ENCODE measurements at regions not wholly inside any gene's neighbourhood (a gene's known extent, or its start where the extent isn't known, plus 50 kb on each side); places are given as distances from the start of the nearest gene placed in this dataset.
A peak's percentile ranks its signal among the peaks of the same experiment; 100 is the strongest.

DNA sequence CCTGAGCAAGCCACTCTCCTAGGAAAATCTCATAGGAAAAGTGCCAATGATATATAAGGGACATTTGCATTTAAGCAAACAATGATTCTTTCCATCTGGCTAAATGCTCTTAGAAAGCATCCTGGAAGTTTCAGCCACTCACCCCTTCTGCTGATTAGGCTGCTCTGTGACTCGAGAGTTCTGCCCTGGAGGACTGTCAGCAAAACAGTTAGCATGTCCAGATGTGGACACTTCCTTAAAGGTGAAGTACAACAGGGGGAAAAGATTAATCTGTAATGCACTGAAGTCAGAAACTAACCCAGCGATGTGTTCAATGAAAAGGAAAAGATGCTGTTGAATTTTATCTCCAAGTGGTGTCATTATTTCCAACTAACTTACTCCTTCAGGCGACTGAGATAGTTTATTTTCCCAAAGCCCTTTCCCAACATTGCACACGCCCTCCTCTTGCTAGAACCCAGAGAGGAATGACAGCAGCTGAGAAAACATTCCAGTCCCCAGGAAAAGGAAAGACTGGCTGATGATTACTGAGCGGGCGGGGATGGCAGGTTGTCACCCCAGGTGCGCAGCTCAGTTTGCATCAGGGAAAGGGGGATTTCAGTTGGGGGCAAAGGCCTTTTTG lies 214.0 kb downstream of the SS18 start:
- no peak overlapping the region for H3K4me3 ChIP-seq
- no peak overlapping the region for H3K27ac ChIP-seq

DNA sequence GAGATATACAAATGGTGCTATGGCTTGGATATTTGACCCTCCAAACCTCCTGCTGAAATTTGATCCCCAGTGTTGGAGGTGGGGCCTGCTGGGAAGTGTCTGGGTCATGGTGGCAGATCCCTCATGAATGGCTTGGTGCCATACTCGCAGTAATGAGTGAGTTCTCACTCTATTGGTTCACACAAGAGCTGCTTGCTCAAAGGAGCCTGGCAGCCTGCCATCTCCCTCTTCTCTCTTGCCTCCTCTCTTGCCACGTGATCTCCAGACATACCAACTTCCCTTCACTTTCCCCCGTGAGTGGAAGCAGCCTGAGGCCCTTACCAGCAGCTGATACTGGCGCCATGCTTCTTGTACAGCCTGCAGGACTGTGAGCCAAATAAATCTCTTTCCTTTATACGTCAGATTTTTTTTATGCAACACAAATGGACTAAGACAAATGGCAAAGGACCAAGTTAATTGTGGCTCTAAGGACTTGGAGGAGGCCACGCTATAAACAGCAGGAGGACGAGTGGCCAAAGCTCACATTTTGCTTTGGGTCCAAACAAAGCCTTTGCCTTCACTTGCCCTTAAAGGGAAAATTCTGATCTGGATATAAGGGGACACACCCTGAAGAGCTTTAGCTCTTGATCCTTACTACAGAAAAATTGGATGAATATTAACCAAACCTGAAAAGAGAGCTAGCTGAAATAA lies 214.7 kb downstream of the SS18 start:
- H3K27ac ChIP-seq = no peak overlapping the region

DNA sequence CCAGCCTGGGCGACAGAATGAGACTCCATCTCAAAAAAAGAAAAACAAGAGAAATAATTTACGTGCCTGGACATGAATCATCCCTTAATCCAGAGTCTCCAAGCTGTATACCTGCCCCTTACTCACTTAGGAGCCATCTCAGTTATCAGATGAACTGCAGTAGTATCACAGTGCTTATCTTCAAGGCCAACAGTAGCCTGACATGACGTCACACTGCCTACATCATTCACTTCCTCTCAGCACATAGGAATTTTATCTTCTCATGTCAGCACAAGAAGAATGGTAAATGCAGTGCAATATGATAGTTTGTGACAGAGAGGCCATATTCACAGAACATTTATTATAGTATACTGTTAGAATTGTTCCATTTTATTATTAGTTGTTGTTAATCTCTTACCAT lies 216.6 kb downstream of the SS18 start:
- Histone ChIP-seq H3K4me3 (no peak overlapping the region), H3K27ac (no peak overlapping the region)

More for the DNA sequence above, 214.7 kb downstream of the SS18 start:
- no peak overlapping the region for H3K4me3 ChIP-seq

DNA sequence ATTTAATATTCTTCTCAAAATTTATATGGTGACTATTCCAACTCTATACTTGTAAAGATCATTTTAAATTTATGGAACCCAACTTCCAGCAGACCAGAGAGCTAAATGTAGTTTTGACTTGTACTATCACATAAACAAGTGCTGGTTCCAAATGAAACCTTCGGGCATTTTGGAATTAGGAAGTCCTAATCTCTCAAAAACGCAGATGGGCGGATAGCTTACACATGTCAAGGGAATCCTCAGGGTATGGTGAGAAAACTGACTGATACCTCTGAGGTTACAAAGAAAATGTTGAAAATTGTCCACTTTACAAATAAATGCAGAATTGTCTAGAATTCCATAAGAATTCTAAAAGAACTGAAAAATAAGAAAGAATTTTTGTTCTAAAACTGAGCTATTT lies 224.1 kb downstream of the SS18 start:
- H3K4me3 ChIP-seq = no peak overlapping the region
- H3K27ac ChIP-seq = no peak overlapping the region

DNA sequence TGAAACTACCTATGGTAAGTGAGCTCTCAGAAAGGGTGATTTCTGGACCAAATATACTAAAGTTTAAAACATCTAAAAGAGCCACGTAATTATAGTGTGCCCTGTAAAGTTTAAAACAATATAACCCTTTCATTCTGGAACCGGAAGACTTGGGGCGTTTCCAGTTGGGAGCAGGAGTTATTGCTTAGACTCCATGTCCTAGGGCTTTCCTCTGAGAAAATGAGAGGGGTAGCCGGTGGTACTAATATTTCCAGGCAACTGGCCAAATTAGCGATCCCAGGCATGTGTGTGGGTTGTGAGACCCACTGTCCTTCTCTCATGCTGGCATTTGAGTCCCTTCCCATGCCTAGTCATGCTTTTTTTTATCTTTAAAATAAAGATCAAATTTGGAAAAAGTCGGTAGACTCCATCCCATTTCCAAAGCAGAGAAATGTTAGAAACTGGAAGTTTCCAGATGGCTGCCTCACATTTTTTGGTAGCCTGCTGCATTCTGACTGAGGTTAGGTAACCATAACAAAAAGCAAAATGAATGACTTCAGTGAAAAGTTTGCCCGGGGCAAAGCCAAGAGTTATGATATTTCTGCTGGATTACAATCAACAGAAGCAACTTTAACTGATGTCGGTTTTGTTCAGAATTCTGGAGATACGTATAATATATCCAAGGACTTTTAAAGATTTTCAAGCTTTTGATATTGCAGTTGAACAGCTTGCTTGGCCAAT lies 227.4 kb downstream of the SS18 start:
- Histone ChIP-seq H3K27ac (peak overlapping the region in 1 of 21 experiments; percentile 23), H3K4me3 (no peak overlapping the region)

DNA sequence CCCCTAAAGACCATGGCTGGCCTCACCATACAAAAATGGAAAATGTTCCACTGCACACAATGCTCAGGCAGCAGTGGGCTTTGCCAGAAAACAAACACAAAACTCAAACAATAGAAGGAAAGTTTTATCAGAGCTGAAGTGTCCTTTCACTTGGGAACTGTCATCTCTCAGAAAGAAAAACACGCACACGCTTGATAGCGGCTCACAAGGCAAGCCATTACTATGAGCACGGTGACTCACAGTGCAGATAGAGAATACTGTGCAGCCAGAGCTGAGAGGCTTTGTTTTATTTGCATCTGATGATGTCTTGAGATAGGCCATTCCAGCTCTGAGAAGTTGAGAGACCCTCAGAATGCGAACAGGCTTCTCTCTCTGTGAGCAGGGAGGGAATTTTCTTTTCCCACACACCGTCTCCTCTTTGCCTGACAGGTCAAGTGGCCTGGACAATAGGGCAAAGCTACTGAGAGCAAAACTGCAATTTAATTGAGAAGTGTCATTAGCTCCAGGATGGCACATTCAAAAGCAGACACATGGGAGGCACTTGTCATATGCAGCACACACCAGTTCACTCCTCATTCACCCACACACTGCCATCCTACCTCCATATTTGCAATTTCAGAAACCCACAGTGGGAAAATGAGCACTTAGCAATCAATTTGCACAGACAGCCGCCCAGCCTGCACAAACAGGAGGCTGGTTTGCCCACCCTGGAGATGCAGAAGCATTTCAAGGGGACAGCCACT lies 236.6 kb downstream of the SS18 start:
- Histone ChIP-seq H3K4me3 (no peak overlapping the region), H3K27ac (no peak overlapping the region)

DNA sequence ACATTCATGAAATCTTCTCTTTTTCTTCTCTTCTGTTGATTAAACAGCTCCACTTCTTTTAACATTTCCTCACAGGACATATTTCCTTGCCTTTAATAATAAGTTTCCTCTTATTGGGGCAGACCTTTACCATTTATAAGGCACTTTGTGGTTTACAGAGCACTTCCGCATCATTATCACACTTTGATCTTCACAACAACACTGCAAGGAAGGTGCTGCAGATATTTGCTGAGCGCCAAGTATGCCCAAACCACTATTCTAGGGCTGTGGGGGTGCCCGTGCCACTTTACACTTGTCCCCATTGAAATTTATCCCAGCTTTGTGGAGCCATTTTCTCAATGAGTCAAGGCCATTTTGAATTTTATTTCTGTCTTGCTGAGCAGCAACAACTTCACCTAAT lies 246.6 kb downstream of the SS18 start:
- Histone ChIP-seq H3K27ac (no peak overlapping the region), H3K4me3 (no peak overlapping the region)

DNA sequence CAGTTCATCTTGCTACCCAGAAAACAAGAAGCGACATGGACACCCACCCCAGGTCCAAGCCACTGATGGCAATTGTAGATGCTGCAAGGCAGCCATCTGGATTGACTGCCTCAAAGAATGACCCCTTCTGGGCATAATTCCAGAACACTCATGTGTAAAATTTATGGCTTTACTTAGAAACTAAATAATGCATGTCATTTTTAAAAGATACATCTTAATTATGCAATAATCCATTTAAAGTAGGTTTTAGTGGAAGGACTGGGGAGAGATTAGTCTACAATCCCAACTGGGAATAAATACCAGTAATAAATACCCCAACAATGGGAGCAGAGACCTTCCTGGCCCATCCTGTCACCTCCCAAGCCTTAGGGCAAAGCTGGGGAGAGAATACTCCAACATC lies 247.7 kb downstream of the SS18 start:
- no peak overlapping the region for H3K27ac ChIP-seq
- H3K4me3 ChIP-seq = no peak overlapping the region

DNA sequence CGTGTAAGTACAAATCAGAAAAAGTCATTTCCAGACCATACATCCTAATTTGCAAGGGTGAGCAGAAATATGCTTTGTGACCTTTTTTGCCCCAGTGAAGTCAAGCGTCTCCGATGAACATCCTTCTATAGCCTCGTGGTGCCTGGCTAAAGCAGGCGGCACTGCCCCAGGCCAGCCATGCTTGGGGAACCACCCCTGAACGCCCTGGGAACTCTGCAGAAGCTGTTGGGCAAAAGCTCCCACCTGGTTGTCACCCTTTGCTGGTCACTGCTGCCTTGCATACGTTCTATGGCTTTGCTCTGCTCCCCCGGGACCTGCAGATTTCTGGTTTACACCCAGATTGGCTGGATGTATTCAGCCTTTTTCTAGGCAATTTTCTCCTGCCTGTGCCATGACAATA lies 256.4 kb downstream of the SS18 start:
- H3K27ac ChIP-seq = no peak overlapping the region
- H3K4me3 ChIP-seq = no peak overlapping the region

DNA sequence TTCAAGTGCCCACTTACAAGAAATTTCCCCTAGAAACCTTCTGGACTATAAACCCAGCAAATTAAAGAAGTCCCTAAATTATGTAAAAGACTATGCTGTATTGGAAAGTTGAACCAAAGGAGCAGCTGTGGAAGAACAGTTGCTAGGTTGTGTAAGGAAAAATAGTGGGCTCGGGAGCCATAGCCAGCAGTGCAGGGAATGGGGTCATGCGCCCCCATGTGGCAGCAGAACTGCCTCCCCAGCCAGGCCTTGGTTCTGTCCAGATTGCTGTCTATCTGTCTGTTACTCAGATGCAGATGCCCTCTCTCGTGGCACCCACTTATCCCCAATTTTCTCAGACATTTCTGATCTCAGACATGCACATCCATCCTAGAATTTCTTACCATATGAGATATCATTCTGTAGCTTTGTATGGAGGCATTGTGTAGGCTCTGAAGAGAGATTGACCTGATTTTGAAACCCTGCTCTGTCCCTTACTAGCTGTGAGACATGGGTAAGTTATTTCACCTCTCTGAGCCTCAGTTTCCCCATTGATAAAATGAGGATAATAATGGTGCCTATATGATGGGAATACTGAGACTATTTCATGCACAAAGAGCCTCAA lies 258.3 kb downstream of the SS18 start:
- Histone ChIP-seq H3K4me3 (no peak overlapping the region), H3K27ac (no peak overlapping the region)

DNA sequence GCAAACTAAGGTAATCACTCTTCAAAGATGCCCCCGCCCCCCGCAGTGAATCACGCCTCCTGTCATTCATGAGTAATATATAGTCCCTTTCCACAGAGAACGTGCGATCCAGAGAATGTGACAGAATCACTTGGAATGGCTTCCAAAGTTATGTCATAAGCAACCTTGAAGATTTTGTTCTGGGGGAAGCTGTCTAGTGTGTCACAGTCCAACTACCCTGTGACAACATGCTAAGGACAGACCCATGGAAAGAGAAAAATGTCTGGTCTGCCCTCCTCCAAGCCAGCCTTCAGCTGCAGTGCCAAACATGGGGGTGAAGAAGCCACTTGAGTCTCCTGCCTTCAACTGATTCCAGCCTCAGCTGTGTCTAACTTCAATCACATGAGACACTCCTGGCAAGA lies 259.1 kb downstream of the SS18 start:
- no peak overlapping the region for H3K27ac ChIP-seq

DNA sequence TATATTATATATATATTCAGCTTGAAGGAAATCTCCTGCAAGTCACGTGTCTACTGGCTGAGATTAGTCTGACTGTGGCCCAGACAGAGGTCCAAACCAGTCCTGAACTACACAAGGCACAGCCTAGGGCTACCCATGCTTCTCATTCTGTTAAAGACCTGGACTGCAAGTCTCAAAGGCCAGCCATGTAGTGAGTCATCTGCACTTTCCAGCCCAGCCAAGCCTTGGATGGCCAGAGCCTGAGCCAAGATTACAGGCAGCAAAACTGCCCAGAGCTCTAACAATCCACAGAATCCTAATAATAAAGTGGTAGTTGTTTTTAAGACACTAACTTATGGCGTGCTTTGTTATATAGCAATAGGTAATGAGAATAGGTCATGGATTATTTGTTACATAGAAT lies 259.6 kb downstream of the SS18 start:
- Histone ChIP-seq H3K4me3 (no peak overlapping the region), H3K27ac (no peak overlapping the region)

More for the DNA sequence above, 259.1 kb downstream of the SS18 start:
- H3K4me3 ChIP-seq = no peak overlapping the region

DNA sequence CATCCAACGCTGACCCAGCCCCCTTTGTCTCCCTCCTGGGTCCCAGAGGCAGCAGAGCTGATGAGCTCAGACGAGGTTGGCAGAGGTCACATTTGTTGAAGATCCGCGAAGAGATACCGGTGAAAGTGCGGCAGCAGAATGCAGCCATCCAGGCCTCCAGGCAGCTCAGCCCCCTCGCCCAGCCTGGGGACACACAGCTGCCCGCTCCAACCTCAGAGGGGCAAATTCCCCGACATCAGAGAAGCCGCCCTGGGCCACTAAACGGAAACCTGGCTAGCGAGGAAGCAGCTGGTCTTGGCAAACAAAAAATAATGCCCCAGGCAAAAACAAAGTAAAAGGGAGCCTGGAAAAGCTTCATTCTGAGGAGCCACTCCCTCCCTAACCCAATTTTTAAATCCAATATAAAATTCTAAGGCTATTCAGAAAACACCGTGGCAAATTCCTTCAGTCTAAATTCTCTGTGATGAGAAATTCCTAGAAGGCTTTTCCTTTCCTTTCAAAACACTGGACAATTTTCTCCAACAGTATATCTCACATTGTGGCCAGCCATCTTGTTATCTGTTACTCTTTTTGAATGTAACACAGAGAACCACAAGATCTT lies 262.4 kb downstream of the SS18 start:
- Histone ChIP-seq H3K4me3 (no peak overlapping the region), H3K27ac (peak overlapping the region in 2 of 21 experiments; percentile 28 to 52)

DNA sequence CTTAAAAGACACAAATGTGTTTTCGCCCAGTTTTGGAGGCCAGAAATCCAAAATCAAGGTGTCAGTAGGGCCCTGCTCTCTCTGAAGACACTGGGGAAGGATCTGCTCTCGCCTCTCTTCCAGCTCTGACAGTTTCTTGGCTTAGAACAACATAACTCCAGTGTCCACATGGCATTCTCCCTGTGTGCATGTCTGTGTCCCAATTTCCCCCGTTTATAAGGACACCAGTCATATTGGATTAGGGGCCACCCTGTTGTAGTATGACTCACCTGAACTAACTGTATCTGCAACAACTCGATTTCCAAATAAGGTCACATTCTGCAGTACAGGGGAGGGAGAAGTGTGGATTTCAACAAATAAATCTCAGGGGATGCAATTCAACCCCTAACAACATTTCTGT lies 263.2 kb downstream of the SS18 start:
- Histone ChIP-seq H3K4me3 (no peak overlapping the region), H3K27ac (peak overlapping the region in 1 of 21 experiments; percentile 37)

DNA sequence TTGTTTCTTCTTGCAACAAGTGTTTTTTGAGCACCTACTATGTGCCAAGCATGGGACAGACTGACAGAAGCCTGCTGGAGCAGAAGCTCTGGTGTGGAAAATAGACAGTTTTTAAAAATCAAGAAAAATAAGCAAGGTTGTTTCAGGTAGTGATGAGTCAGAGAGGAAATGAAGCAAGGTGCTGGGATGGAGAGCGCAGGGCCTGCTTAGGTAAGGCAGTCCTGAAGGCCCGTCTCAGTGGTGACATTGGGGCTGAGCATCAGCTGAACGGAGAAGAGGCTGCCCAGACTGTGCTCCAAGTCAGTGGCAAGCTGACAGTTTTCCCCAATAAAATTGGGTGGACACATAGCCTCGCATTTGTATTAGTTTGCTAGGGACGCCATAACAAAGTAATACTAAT lies 263.6 kb downstream of the SS18 start:
- no peak overlapping the region for H3K4me3 ChIP-seq
- H3K27ac ChIP-seq = no peak overlapping the region

DNA sequence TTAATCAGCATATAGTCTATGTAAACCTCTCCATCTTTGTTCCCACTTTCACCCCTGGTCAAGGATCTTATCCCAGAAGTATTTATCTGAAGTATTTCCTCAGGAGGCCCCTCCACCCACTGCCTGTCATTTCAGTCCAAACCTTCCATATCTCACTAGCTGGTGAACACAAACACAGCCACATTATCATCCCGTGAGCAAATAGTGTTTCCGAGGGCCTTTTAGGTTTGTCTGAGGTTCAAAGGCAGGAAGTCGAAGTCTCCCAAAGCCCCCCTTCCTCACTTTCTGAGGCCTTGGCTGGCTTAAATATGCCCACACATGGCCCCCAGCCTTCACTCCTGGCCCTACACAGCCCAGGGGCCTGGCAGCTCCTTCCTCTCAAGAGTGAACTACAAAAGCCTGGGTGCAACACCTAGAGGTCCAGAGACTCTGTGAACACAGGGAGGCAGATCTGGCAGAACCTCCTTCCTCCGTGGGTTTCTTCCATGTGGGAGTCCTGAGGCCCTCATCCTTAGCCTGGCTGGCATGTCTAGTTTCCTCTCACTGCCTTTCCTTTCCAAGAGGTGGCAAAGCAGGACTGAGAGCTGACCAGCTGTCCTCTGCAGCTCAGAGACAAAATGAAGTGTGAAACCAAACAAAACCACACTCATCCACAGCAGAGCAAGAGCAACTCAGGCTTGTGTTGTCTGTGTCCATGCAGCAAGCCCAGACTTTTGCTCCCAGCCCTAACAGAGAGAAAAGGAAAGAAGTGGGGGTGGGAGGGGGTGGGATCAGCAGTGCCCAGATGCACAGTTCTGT lies 264.2 kb downstream of the SS18 start:
- no peak overlapping the region for H3K27ac ChIP-seq
- no peak overlapping the region for H3K4me3 ChIP-seq

DNA sequence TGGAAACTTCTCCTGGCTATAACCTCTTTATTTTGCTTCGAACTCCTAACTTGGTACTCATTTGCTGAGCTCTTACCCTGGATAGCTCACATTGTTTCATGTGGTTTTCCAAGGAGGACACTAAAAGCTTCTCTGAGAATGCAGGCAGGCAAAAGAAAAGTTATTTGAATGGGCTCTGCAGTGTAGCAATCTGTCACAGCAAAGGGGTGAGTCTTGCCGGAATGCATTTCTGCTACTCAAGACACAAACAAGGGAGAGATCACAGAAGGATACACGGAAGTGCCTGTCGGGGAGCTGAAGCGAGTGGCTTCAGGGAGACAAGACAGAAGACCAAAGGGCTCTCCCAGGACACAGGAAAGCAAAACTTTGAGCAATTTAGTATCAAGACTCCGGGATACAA lies 265.4 kb downstream of the SS18 start:
- Histone ChIP-seq H3K27ac (no peak overlapping the region), H3K4me3 (no peak overlapping the region)

DNA sequence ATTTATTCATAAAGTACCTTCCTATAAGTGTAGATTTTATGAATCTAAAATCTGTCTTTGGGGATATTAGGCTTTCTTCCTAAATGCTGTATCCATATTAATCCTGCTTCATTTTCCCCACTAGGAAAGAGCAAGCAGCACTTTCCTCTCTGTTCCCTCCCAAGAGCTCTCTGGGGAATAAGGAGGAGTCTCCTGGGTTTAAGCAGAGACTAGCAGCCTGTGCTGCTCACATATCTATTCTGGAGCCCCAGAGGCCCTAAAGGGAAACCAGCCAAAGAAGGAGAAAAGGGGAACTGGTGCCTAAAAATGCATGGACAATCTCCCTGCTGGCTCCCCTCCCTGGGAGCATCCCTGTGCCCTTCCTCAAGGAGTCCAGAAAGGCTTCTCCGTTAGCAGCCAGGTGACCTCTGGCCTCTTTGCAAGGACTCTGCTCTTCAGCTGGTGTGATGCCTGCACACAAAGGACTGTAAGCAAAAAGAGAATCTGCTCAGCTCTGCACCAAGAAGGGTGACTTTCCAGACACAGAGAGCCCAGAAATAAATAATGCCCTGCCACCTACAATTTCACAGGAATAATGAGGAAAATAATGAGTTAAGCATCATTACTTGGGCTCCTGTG lies 270.6 kb downstream of the SS18 start:
- no peak overlapping the region for H3K4me3 ChIP-seq
- no peak overlapping the region for H3K27ac ChIP-seq

DNA sequence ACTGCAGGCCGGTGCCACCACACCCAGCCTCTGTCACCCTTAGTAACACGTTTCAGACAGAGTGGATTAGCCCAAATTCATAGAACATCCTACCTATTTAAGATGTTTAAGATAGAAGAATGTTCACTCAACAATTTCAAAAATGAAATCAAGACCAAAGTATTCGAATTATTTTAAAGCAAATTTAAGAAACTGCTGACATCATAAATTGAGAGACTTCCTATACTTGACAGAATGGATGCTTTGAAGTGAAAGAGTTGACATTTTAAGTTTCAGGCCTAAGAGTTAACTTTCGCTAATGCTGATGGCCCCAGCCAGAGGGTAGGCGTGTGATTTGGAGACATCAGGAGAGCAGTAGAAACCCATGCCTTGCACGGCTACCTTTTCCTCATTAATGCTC lies 271.9 kb downstream of the SS18 start:
- Histone ChIP-seq H3K27ac (no peak overlapping the region), H3K4me3 (no peak overlapping the region)

Data from skin epidermis (tissue), 12 donors.